COLO829 (cell line): ENCODE measurements at regions not wholly inside any gene's neighbourhood (a gene's known extent, or its start where the extent isn't known, plus 50 kb on each side); places are given as distances from the start of the nearest gene placed in this dataset.

Experiments
- DNase-seq: peaks from one replicate; pipeline ENCODE4 v3.0.0; 2012; ENCODE audit warnings: low spot score

DNA sequence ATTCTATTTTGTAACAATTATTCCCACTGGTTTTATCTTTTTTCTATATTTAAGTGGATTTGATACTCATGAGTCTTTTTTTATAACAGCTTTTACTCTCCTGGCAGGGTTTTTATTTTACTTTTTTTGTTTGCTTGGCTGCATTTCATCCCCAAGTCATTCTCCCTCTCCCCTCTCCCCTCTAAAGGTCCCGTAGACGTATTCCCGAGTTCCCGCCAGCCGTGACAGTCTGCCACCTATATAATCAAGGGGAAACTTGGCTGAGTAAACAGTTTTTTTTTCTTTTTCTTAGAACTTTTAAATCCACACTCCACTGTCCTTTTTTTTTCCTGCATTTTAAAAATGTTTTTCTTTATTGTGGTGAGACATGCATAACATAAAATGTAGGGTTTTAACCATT is 433.1 kb upstream of the HS6ST1 start:
- DNase-seq, result no peak

DNA sequence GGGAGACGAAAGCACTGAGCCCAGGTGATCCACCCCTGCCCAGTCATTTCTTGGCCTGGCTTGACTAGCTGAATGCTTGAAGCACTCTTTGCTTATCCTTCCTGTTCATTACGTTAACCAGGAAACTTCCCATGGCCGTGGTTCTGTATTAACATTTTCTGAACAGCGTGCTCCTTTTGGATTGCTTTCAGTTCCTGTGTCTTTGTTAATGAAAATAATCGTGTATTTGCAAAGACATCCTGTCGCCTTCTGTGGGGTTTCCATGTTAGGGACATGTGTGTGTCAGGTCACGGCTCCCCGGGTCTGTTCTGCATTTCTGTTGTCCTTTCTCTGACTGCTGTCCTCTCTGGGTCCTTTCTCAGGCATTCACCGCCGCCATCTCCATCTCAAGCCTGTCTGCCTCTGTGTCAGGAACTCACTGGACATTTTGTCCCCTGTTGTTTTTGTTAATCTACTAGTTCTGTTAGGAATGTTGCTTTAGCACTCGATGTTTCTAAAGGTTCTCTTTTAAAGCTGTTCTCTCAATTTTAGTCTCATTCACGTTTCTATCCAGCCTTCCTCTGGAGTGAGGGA is 434.1 kb upstream of the HS6ST1 start:
- DNase-seq, result no peak

DNA sequence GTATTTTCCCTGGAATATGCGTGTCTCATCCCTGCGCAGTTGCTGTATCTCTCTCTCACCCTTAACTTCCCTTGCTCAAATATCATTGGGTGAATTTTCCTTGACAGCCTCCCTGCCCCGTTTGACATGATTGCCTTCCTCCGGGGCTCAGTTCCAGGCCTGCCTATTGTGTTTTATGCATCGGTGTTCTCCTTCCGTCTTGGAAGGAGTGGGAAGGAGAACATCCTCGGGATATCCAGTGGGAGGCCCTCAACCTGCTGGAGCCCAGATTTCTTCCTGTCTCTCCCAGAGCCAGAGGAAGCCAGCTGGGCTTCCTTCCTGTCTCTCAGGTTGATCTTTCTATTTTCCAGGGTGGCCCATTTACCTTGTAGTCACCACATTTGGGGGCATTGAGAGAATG is 434.7 kb upstream of the HS6ST1 start:
- no peak for DNase-seq

DNA sequence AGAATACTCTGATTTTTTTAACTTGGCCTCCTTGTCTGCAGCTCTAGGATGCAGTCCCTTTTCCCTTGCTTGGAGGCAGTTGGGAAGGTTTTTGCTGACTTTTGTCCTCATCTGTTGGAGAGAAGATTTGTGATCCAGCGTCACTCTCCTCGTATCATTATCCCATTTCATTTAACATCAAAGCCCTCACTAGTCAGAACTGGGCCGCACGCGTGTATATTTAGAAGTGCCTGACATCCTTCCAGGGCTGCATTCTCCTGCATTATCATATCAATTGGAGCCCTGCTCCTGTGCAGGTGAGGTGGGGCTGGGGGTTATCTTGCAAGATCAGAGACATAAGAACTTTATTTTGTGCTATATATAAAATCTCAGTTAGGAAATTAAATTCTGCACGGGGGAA is 435.1 kb upstream of the HS6ST1 start:
- no peak for DNase-seq

DNA sequence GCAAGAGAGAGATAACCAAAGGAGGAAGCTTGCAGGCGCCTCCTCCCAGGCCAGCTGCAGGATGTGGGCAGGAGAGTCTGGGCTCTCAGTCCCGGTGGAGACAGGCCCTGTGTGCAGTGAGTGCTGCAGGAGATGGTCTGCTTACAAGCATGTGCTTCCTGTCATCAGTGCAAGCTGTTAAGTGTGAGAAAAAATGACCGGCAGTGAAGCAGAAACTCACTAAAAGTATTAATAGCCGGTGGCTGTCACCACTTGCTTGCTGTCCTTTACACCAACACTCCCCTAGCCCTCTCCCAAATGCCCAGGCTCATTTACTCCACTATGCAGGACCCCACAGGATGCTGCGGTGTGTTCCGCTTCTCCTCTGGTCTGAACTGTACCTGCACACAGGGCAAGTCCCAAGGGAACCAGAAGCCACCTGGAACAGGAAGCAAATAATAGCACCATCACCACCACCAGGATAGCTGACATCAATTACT is 435.6 kb upstream of the HS6ST1 start:
- DNase-seq, result no peak

DNA sequence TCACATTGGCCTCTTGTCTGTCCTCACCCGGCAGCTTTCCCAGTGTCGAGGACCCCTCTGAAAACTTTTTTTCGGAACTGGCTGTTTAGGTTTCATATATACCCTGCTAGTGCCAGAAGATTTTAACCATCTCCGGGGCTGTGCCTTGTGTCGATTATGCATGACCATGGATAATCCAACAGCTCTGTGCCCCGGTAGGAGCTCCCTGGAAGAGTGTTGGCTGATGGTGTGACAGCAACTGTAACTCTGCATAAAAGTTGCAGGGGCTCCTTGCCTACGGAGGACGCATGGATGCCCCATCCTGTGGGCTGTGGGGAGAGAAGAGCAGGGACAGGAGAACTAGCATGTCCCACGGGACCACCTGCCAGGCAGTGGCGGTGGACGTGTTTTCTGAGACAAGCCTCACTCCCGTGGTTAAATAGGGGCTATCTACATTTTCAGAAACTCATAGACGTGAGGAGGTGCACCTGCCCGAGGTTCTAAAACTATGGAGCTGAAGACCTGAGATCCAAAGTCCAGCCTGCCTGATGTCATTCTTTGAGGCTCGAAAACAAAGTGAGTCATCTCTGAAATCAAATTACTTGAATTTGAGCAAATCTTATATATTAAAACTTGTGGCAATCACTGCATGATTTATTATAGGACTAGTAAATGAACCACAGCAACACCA is 437.2 kb upstream of the HS6ST1 start:
- no peak for DNase-seq

DNA sequence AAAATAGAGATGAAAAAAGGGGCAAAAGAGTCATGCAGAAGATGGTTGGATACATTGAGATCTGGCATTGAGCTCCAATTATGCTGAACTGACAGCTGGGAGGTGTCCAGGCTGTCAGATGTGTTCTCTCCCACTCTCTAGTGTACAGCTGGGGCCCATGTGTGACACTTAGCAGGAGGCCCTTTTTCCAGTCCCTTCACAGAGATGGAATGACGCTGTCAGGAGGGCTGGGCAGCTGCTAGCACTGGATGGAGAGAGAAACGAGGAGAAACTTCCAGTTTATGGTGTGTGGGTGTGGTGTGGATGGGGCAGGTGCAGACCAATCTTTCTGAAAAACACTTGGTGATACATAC is 437.7 kb upstream of the HS6ST1 start:
- DNase-seq, result no peak

DNA sequence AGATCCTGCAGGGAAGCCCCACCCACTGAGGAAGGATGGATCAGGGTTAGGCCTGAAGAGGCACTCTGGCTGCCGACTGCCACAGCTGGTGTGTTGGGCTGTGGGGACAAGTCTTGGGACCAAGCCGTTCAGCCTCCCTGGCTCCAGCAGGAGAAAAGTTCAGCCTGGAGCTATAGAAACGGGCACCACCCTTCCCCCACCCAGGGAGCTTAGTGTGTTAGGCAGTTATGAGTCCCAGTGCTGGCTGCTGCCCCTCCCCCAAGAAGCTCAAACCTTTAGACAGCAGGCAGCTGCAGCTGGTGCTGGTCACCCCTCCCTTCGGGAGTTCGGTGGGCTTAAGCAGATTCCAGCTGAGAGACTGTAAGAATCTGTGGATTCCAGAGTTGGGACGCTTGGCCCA is 447.1 kb upstream of the HS6ST1 start:
- DNase-seq, result no peak

DNA sequence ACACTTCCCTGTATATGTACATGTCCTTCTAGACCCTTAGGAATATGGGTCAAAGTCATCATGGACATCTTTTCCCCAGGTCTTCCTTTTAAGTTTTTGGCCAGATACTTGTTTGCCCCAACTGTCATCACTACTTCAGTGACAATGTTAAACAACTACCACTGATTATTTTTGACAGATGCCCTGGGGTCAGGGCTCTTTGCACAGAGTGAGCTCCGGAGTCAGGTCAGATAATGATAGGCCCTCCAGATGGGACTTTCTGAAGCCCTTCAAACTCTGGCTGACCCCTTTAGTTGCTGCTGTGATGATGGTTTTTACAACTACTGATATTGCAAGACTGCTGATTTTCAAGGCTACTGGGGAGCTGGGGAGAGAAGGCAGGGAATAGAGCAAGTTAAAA is 449.4 kb upstream of the HS6ST1 start:
- no peak for DNase-seq

DNA sequence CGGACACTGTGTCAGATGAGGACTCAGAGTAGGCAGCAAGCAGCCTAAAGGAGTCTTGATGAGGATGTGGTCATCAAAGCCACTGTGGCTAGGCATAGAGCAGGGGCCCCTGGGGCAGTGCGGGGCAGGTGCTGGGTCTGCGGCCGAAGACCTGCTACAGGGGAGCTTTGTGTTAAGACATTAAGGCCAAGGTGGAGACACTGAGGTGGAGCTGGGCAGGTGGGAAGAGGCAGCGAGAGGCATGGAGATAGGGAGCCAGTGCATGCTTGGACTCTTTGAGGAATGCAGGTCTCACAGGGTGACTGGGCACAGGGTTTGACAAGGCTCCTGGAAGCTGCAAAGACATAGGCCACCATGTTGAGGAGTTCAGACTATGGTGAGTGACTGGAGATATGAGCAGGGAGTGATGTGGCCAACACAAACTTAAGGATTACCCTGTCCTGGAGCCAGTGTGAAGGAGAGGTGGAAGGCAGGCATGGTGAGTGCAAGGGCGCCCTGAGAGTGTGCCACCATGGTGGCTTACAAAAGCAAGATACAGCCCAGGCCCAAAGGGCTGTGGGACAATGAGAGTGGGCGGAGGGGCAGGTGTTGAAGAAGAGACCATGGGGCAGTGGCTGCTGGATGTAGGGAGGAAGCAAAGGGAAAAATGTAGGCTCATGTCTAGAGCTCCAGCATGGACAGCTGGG is 450.9 kb upstream of the HS6ST1 start:
- no peak for DNase-seq

DNA sequence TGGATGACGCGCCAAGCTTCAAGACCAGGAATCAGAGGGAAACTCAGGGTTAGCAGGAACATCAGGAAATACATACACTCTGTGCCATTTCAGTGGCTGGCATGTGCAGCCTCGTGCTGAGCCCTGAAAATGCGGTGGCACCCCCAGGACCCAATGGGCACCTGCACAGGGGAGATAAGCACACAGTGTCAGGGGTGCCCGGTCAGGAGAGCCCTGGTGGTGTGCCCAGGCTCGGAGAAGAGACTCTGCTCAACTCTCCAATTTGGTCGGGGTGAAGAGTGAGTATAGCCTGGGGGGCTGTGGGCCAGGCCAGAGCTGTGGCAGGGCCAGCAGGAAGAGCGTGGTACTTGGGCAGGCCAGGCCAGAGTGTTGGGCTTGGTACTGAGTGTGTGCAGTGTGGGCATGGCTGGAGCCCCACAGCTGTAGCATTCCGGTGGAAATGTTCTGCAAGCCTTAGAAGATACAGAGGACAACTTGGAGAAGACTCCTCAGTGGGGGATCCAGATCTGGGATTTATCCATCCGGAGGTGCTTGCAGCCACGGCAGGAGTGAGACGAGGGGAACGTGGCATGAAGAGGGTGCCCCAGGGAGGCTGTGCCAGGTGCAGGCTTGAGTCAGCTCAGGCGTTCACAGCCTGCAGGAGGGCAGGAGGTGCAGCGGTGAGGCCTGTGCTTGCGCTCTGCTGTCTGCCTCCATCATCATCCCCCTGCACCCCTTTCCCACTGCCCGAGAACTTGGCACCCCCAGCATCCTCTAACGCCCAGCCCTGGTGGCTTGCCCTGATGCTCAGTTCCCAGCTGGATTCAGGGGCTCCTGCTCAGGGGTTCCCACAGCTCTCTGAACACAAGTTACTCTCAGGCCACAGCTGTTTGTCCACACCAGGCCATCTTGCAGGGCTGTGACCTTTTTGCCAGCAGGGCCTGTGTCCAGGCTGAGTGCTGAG is 451.7 kb upstream of the HS6ST1 start:
- DNase-seq, result no peak

DNA sequence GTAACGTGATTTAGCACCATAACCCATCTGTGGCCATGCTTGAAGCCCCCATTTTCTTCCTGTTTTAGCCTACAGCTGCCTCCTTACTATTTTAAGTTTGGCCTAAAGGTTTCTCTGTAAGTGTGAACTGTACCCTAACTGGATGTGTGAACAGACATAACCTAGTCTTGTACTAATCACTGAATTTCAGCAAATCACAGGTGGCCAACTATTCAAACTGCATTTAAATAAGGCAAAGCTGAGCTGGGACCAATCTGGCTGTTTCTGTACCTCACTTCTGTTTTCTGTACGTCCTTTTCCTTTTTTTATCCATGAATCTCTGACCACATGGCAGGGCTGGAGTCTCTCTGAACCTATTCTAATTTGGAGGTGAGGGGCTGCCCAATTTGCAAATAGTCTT is 452.7 kb upstream of the HS6ST1 start:
- DNase-seq, result no peak

DNA sequence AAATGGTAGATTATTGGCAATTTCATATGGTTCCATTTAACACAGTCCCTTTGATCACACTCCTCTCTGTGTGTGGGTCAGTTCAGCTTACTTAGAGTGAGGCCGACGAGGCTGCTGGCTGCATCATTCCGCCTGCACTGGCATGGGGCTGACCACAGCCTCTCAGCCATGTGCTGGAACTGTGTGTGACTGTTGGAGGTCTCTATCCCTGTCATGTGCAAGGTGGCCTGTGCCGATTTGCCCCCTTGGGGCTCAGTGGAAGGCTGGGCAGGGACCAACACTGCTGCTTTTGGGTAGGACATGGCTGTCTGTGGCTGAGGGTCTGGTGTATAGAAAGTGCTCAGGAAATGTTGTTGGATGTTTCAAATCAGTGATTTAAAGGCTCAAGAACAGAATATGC is 454.0 kb upstream of the HS6ST1 start:
- DNase-seq, result no peak

DNA sequence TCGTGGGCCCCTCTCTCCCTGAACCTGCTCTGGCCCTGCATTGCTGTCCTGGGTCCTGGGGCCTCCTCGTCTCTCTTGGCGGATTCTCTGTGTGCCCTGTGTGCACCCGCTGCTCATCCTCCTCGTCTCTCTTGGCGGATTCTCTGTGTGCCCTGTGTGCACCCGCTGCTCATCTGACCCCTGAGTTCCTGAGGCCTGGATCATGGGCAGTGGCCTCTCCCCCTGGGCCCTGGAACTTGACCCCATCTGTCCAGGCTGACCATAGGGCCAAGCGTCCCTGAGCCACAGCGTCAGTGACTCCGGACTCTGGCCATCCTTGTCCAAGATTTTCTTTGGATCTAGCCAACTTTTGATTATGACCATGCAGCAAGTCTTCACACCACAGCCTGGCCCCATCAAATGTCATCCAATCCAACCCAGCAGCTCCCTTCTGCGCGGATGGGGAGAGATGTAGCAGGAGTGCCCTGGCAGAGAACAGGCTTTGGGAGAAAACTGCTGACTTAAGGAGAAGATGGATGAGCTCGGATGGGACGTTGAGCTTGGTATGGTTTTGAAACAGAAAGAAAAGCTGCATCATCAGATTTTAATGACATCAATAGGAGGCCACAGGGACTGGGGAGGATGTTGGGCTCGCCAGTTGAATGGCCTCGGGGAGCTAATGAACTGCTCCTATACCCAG is 455.1 kb upstream of the HS6ST1 start:
- DNase-seq, result no peak

DNA sequence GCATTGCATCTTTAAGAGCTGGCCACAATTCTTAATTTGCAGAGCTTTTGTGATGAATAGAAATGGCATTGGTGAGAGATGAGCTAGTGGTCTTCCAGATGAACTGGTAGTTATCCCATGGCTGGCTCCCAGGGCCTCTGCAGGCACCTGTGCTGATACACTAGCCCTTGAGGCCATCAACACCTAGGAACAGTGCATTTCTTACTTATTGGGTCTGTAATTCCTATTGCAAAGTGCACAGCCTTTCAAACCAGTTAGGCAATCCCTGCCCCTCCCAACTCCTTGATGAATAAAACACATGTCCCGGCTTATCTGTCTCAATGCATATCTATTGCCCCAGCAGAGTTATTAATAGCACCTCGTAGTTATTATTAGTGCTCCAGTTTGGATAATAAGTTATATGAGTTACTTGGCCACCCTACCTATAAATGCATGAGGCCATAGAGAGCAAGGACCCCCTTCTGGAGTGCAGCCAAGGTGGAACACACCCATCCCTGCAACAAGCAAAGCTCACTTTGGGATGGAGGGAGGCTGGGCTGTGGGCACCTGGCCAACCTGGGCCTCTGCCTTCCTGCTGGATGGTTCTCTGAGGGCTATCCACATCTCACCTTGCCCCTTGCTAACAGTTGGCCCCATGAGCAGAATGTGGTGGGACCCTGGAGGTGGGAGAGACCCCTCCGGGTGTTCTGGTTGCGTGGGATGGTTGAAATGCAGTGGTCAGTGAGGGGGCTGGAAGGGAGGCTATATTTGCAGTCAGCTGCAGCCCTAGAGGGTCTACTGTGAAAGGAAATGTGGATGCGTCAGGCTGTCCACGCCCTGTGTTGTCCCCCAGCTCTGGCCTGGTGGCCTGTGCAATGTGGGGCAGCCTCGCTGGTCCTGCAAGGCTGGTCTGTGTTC is 455.9 kb upstream of the HS6ST1 start:
- no peak for DNase-seq

DNA sequence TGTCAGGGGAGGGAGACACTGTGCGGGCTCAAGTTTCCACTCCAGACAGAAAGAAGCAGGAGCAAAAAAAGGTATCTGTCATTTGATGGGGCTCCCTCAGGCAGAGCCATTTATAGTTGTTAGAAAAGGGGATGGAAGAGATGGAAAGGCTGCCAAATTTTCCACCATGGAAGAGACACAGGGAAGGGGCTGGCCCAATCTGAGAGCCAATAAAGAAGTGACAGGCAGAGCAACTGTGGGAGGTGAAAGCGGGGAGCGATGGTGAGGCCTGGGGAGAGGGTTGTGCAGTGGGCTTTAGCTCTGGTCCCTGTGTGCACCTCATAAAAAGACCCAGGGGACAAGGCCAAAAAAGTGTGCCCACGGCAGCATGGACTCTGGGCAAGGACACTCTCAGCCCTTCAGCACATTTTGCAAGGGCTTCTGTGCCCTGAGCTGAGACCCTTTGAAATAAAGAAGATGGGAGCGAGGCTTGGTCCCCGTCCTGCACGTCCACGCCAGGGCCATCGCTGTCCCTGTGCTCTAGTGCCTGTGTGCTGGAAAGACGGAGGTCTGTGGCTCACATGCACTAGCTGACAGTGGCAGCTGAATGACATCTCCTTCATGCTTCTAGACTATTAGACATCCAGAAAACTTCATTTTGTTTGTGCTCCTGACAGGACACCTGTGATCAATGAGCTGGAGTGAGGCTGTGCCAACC is 456.7 kb upstream of the HS6ST1 start:
- DNase-seq, result no peak

DNA sequence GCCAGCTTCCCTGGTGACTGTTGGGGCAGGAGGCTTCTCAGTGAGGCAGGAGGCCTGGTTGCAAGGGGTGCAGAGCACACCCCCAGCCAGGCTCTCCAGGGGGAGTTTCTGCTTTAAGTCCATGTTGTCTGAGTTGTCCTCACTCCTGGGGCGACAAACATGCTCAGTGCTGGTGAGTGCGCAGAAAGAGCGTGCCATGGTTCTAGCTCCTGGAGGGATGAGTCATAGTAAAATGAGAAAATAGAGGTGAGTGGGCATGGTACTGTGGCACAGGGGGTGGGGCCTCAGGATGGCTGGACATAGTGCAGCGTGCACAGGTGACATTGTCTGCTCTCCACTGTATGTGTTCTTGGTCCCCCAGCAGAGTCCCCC is 457.2 kb upstream of the HS6ST1 start:
- no peak for DNase-seq

DNA sequence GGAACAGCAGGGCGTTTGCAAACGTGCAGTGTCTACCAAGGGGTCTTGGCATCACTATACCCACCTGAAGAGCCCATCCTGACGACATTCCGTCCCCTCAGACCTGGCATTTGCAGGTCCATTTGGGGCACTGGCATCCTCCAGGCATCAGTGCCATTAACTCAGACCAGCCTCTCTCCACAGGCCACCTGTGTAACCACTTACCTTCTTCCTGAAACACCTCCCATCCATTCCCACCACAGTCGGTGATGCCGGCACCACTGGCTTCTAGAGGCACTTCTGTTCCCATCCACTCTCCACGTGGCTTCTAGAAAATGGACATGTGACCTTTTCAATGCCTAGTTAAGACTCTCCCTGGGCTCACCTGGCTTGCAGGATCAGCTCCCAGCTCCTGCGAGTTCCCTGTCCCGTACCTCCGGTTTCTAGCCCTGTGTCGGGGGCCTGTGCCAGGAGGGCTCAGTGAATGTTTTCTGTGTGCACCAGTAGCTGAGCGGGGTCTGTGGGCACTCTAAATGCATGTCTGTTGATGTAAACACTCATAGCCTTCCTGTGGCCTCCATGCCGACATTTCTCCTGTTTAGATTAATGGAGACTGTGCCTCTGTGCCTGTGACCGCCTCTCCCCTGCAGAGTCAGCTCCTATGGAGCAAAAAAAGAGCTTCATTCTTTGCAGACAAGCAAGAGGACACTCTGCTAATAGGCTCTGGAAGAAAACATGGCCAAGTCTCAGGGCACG is 458.0 kb upstream of the HS6ST1 start:
- no peak for DNase-seq

DNA sequence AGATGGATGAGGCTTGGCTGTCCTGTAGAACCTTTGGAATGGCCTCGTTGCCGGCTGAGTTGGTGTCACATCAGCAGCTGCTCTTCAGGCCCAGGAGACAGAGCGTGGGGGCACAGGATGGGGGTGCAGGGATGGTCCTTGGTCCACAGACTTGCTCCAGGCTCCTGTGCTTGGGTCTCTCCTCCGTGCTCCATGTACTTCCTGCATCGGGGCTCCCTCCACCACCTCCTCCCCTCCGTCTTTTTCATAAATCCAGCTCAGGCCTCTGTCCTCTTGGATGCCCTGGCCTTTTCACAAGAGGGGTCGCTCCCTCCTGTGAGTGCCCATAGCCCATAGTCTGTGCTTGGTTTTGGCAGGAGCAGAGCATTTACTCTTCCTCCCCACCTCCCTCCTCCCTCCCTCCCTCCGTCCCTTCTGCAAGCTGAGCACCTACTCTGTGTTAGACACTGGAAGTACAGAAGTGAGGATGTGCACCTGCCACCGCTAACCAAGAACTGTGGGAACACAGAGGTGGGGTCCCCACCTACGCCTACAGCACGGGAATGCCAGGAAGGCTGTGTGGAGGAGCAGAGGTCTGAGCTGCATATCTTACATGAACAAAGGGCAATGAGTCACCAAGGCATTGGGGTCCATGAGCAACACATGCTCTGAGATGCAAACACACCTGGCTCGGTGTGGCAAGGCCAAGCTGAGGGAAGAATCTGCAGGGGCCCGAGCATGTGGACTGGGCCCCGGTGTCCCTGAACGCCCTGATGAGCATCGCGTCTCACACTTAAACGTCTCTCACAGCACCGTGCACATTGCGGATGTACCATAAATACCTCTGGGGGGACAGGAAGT is 458.7 kb upstream of the HS6ST1 start:
- no peak for DNase-seq
